ENCODE measurements at regions not wholly inside any gene's neighbourhood (a gene's known extent, or its start where the extent isn't known, plus 50 kb on each side); places are given as distances from the start of the nearest gene placed in this dataset.
"Not testable (repeated sequence)": the region's sequence is repeated elsewhere in the genome, so short reads cannot be mapped to it uniquely, and the experiment has no call there.

DNA sequence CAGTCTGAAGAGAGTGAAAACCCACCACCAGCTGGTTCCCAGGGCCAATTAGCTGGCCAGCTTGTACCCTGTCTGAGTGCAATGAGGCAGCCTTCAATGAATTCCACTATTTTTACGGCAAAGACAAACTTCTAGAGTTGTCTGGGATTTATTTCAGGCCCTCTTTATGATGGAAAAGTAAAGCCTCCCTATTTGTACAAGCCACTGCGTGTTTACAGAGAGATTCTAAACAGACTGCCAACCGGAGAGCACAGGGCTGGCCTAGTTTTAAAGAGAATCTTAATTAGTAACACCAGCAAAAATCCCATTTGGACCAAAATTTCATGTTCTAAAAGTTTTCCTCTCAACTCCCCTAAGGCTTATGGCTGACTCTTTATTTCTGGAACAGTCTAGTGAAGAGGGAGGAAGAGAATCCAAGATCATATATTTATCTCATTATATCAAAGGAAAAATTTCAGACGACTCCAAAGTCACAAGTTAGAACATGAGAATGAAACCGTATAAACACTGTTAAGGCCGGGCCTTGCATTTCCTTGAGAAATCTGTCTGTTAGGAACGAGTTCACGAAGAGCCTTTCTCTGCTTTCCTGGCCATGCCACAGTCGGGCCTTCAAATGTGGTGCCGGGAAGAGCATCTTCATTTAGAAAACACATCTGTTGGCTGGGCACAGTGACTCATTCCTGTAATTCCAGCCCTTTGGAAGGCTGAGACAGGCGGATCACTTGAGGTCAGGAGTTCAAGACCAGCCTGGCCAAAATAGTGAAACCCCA lies 724.6 kb upstream of the NRP1 start:
- TF ChIP-seq YY1 (IDR thresholded peaks at IDR 0.05; ENCODE audit: insufficient read depth, insufficient read length): no peak
- TF ChIP-seq ZNF274 (IDR thresholded peaks at IDR 0.05; ENCODE audit: low read depth, low read length): no peak
- no peak for TF ChIP-seq SUZ12 (IDR thresholded peaks at IDR 0.05; ENCODE audit: extremely low read depth, insufficient read depth, insufficient read length)
- Histone ChIP-seq H3K9me3 (ENCODE audit: insufficient read depth, low read length) (no peaks in the 10 kb centered on the region; the same call in 1 of the 2 replicates), H3K4me1 (ENCODE audit: insufficient read depth, insufficient read length) (no peaks in the 10 kb centered on the region)

DNA sequence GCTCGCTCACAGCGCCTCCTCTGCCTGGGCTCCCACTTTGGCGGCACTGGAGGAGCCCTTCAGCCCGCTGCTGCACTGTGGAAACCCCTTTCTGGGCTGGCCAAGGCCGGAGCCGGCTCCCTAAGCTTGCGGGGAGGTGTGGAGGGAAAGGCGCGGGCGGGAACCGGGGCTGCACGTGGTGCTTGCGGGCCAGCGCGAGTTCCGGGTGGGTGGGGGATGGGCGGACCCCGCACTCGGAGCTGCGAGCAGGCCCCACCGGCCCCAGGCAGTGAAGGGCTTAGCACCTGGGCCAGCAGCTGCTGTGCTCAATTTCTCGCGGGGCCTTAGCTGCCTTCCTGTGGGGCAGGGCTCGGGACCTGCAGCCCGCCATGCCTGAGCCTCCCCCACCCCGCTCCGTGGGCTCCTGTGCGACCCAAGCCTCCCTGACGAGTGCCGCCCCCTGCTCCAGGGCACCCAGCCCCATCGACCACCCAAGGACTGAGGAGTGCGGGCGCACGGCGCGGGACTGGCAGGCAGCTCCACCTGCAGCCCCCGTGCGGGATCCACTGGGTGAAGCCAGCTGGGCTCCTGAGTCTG lies 721.0 kb upstream of the NRP1 start:
- not testable (repeated sequence) for H3K36me3 ChIP-seq (ENCODE audit: insufficient read depth, insufficient read length, low read length); DNase-seq (ENCODE audit: low read depth, low spot score); H3K9ac ChIP-seq (ENCODE audit: insufficient read length, low read depth); H3K4me3 ChIP-seq (ENCODE audit: insufficient read length, low read depth); H3K9me3 ChIP-seq (ENCODE audit: insufficient read depth, low read length); H3K27me3 ChIP-seq (ENCODE audit: insufficient read depth, insufficient read length); H3K4me1 ChIP-seq (ENCODE audit: insufficient read depth, insufficient read length)

More for the DNA sequence above, 724.6 kb upstream of the NRP1 start:
- Histone ChIP-seq H3K27me3 (ENCODE audit: insufficient read depth, insufficient read length) (no peaks in the 10 kb centered on the region), H3K4me3 (ENCODE audit: insufficient read length, low read depth) (no peak overlapping the region), H3K9ac (ENCODE audit: insufficient read length, low read depth) (no peak overlapping the region), H3K36me3 (ENCODE audit: insufficient read depth, insufficient read length, low read length) (no peaks in the 10 kb centered on the region)
- no peak for DNase-seq (ENCODE audit: low read depth, low spot score)

- no peak overlapping the region for H3K9ac ChIP-seq (ENCODE audit: insufficient read length, low read depth)
- no peaks in the 10 kb centered on the region for H3K4me1 ChIP-seq (ENCODE audit: insufficient read depth, insufficient read length)
- no peak overlapping the region for H3K4me3 ChIP-seq (ENCODE audit: insufficient read length, low read depth)
- H3K9me3 ChIP-seq (ENCODE audit: insufficient read depth, low read length): no peaks in the 10 kb centered on the region
- no peaks in the 10 kb centered on the region for H3K36me3 ChIP-seq (ENCODE audit: insufficient read depth, insufficient read length, low read length)
- TF ChIP-seq SUZ12 (IDR thresholded peaks at IDR 0.05; ENCODE audit: extremely low read depth, insufficient read depth, insufficient read length) (no peak), YY1 (IDR thresholded peaks at IDR 0.05; ENCODE audit: insufficient read depth, insufficient read length) (no peak), ZNF274 (IDR thresholded peaks at IDR 0.05; ENCODE audit: low read depth, low read length) (no peak)
- H3K27me3 ChIP-seq (ENCODE audit: insufficient read depth, insufficient read length): no peaks in the 10 kb centered on the region
- DNase-seq (ENCODE audit: low read depth, low spot score): no peak
Measured at GRCh38 chr10:34049887-34050286, 715.4 kb upstream of the NRP1 start.

DNA sequence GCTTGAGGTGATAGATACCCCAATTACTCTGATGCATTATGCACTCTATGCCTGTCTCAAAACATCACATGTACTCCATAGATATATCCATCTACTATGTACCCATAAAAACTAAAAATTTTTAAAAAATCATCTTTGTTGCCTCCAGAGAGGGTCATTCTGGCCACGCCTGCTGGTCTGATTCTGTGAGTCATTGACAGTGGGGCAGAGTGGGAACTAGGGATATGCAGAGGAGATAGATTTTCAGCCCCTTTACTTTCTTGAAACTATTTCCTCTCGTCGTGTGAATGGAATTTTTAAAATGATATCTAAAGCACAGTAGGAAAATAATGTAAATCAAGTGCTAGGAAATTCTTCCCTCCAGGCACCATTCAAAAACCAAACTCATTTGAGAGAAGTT lies 715.0 kb upstream of the NRP1 start:
- no peak for DNase-seq (ENCODE audit: low read depth, low spot score)
- H3K36me3 ChIP-seq (ENCODE audit: insufficient read depth, insufficient read length, low read length): no peaks in the 10 kb centered on the region
- no peaks in the 10 kb centered on the region for H3K9me3 ChIP-seq (ENCODE audit: insufficient read depth, low read length)
- no peak overlapping the region for H3K9ac ChIP-seq (ENCODE audit: insufficient read length, low read depth)
- TF ChIP-seq ZNF274 (IDR thresholded peaks at IDR 0.05; ENCODE audit: low read depth, low read length): no peak
- TF ChIP-seq SUZ12 (IDR thresholded peaks at IDR 0.05; ENCODE audit: extremely low read depth, insufficient read depth, insufficient read length): no peak
- no peak for TF ChIP-seq YY1 (IDR thresholded peaks at IDR 0.05; ENCODE audit: insufficient read depth, insufficient read length)
- no peaks in the 10 kb centered on the region for H3K4me1 ChIP-seq (ENCODE audit: insufficient read depth, insufficient read length)
- H3K4me3 ChIP-seq (ENCODE audit: insufficient read length, low read depth): no peak overlapping the region
- no peaks in the 10 kb centered on the region for H3K27me3 ChIP-seq (ENCODE audit: insufficient read depth, insufficient read length)

GRCh38 chr10:34047389-34047788 lies 712.9 kb upstream of the NRP1 start:
- H3K36me3 ChIP-seq (ENCODE audit: insufficient read depth, insufficient read length, low read length): no peaks in the 10 kb centered on the region
- H3K27me3 ChIP-seq (ENCODE audit: insufficient read depth, insufficient read length): no peaks in the 10 kb centered on the region
- no peaks in the 10 kb centered on the region for H3K4me1 ChIP-seq (ENCODE audit: insufficient read depth, insufficient read length)
- DNase-seq (ENCODE audit: low read depth, low spot score): no peak
- TF ChIP-seq ZNF274 (IDR thresholded peaks at IDR 0.05; ENCODE audit: low read depth, low read length) (no peak), YY1 (IDR thresholded peaks at IDR 0.05; ENCODE audit: insufficient read depth, insufficient read length) (no peak), SUZ12 (IDR thresholded peaks at IDR 0.05; ENCODE audit: extremely low read depth, insufficient read depth, insufficient read length) (no peak)
- no peak overlapping the region for H3K9ac ChIP-seq (ENCODE audit: insufficient read length, low read depth)
- H3K9me3 ChIP-seq (ENCODE audit: insufficient read depth, low read length): no peaks in the 10 kb centered on the region
- H3K4me3 ChIP-seq (ENCODE audit: insufficient read length, low read depth): no peak overlapping the region

GRCh38 chr10:34046506-34047034 lies 712.1 kb upstream of the NRP1 start:
- Histone ChIP-seq H3K36me3 (ENCODE audit: insufficient read depth, insufficient read length, low read length) (no peaks in the 10 kb centered on the region), H3K4me1 (ENCODE audit: insufficient read depth, insufficient read length) (no peaks in the 10 kb centered on the region), H3K9me3 (ENCODE audit: insufficient read depth, low read length) (no peaks in the 10 kb centered on the region), H3K4me3 (ENCODE audit: insufficient read length, low read depth) (no peak overlapping the region), H3K27me3 (ENCODE audit: insufficient read depth, insufficient read length) (no peaks in the 10 kb centered on the region), H3K9ac (ENCODE audit: insufficient read length, low read depth) (no peak overlapping the region)
- TF ChIP-seq ZNF274 (IDR thresholded peaks at IDR 0.05; ENCODE audit: low read depth, low read length) (no peak), SUZ12 (IDR thresholded peaks at IDR 0.05; ENCODE audit: extremely low read depth, insufficient read depth, insufficient read length) (no peak), YY1 (IDR thresholded peaks at IDR 0.05; ENCODE audit: insufficient read depth, insufficient read length) (no peak)
- no peak for DNase-seq (ENCODE audit: low read depth, low spot score)

GRCh38 chr10:34045571-34046190 lies 711.2 kb upstream of the NRP1 start:
- no peak overlapping the region for H3K9ac ChIP-seq (ENCODE audit: insufficient read length, low read depth)
- DNase-seq (ENCODE audit: low read depth, low spot score): no peak
- no peak overlapping the region for H3K4me3 ChIP-seq (ENCODE audit: insufficient read length, low read depth)
- no peak for TF ChIP-seq YY1 (IDR thresholded peaks at IDR 0.05; ENCODE audit: insufficient read depth, insufficient read length)
- no peak for TF ChIP-seq SUZ12 (IDR thresholded peaks at IDR 0.05; ENCODE audit: extremely low read depth, insufficient read depth, insufficient read length)
- no peak for TF ChIP-seq ZNF274 (IDR thresholded peaks at IDR 0.05; ENCODE audit: low read depth, low read length)
- H3K36me3 ChIP-seq (ENCODE audit: insufficient read depth, insufficient read length, low read length): no peaks in the 10 kb centered on the region
- no peaks in the 10 kb centered on the region for H3K4me1 ChIP-seq (ENCODE audit: insufficient read depth, insufficient read length)
- H3K9me3 ChIP-seq (ENCODE audit: insufficient read depth, low read length): no peaks in the 10 kb centered on the region
- H3K27me3 ChIP-seq (ENCODE audit: insufficient read depth, insufficient read length): no peaks in the 10 kb centered on the region

Data from NT2/D1 (cell line).